H54 (cell line): ENCODE measurements at regions not wholly inside any gene's neighbourhood (a gene's known extent, or its start where the extent isn't known, plus 50 kb on each side); places are given as distances from the start of the nearest gene placed in this dataset.

ENCODE experiments used
- DNase-seq: peaks from one replicate; pipeline ENCODE4 v3.0.0; 2011; ENCODE audit warnings: low spot score, mixed read lengths; ENCODE audit not compliant: insufficient read length
- FAIRE-seq: peaks from 3 replicates; lab custom pipeline; 2011; peaks lifted over from hg19 to GRCh38; lab: Jason Lieb, UNC
- POLR2A ChIP-seq: IDR thresholded peaks from 2 replicates; pipeline ENCODE4 v1.6.1; 2011; ENCODE audit warnings: low read depth, mild to moderate bottlenecking, low read length

GRCh38 chr3:59135096-59135495, 85.3 kb upstream of the CFAP20DC start:
- DNase-seq, result no peak
- no peak for TF ChIP-seq POLR2A
- FAIRE-seq, result no peak

DNA sequence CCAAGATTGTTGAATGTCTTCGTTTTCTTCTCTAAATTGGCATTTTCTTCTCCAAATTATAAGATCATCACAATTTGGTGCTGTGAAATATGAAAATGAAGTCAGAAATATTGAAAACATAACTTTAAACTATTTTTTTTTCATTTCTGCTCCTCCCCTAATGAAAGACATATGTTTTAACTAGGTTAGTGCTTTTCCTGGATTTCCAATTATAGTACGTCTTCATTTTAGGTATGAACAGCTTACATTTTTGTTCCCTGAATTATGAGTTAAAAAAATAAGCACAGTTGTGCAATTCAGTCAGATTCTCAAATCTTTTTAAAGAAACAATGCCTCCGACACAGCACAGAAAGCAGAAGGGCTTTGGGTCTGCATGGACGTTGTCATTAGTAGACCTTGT, 83.5 kb upstream of the CFAP20DC start:
- no peak for DNase-seq
- TF ChIP-seq POLR2A, result no peak
- no peak for FAIRE-seq

GRCh38 chr3:59131016-59131766, 81.4 kb upstream of the CFAP20DC start:
- DNase-seq, result no peak
- TF ChIP-seq POLR2A, result no peak
- FAIRE-seq, result no peak

DNA sequence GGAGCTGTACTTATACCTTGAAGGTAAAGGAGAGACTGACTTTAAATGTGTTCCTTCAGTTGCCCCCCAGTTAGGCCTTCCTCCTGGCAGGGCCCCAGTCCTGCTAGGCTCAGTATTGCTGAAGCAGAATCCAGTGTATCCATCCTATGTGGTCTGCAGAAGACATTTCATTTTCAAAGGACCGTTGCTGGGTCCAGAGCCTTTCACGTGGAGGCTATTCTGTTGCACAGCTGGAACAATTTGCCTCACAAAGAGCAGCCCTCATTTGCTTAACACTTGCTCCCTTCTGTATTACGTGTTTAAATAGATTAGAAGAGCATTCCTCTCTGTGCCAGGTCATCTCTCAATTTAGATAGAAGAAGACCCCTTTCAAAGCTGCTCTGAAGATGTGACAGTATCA, 78.9 kb upstream of the CFAP20DC start:
- TF ChIP-seq POLR2A, result no peak
- FAIRE-seq, result no peak
- DNase-seq, result no peak

- peak; percentile 44 for DNase-seq
- peak; percentile 96 for FAIRE-seq
- TF ChIP-seq POLR2A, result no peak
Observed at GRCh38 chr3:59127071-59127470, 77.2 kb upstream of the CFAP20DC start.

DNA sequence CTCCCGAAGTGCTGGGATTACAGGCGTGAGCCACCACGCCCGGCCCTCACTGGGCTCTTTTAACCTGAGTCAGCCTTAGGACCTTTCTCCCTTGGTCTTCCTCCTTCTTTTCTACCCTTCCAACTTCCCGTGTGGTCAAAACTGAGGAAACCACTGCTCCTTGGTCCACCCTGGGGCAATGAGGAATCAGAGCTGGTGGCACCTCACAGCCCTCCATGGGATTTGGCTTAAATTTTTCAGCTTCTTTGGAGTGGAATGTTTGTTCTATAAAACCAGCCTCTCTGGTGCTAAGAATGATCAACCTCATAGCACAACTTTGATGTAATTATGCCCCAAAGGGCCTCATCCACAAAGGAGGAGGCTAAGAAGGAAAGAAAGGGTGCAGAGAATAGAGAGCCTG, 76.6 kb upstream of the CFAP20DC start:
- FAIRE-seq (no peak), DNase-seq (no peak)
- no peak for TF ChIP-seq POLR2A

DNA sequence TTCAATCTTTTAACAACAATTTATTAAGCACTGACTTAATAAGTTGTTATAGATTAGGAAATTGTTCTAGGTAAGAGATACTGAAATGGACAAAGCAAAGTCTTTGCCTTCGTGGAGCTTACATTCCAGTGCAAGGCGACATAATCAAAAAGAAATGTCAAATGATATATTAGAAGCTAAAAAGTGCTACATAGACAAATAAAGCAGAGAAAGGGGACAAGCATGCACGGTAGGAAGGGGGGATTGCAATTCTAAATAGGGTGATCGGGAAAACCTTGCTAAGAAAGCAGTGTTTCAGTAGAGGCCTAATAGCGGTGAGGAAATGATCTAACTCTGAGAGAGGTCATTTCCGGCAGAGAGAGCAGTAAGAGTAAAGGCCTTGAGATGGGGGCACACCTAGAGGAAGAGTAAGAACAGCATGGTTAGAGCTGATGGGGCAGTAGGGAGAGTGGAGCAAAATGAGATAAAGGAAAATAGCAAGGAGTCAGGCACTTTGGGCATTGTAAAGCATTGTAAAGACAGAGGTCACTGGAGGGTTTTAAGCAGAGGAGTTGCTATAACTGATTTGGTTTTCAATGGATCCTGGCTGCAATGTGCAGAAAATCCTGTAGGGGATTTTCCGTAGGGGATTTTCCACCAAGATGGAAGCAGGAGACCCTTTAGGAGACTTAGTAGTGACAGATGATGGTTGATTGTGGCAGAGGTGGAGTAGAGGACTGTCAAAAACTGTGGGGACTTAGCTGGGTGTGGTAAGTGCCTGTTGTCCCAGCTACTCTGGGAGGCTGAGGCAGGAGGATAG, 71.7 kb upstream of the CFAP20DC start:
- FAIRE-seq (no peak), DNase-seq (no peak)
- no peak for TF ChIP-seq POLR2A

DNA sequence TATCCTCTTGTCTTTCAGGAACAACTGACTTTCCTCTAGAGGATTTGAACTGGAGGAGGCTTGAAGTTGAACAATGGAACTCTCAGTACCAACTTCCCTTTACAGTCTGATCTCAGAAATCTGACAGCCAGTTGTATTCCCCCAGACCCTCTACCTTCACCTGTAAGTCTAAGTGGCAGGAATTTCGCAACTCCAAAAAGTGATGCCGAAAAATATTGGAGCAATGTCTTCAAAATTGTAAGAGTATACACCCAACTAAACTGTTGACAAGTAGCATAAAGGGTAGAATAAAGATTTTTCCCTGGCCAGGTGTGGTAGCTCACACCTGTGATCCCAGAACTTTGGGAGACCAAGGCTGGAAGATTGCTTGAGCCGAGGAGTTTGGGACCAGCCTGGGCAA, 69.1 kb upstream of the CFAP20DC start:
- no peak for TF ChIP-seq POLR2A
- no peak for DNase-seq
- FAIRE-seq, result no peak

DNA sequence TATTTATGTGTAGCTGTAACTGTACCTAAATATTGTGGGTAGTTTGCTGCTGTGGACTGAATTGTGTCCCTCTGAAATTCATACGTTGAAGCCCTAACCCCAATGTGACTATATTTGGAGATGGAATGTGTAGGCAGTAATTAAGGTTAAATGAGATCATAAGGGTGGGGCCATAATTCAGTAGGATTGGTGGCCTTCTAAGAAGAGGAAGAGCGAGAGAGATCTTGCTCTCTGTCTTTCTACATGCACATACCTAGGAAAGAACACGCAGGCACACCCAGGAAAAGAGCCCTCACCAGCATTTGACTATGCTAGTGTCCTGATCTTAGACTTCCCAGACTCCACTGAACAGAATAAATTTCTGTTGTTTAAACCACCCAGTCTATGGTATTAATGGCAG, 67.6 kb upstream of the CFAP20DC start:
- no peak for FAIRE-seq
- DNase-seq, result no peak
- no peak for TF ChIP-seq POLR2A

- TF ChIP-seq POLR2A, result no peak
- no peak for FAIRE-seq
- no peak for DNase-seq
Observed at GRCh38 chr3:59116233-59116537, 66.4 kb upstream of the CFAP20DC start.

- DNase-seq (no peak), FAIRE-seq (no peak)
- TF ChIP-seq POLR2A, result no peak
Observed at GRCh38 chr3:59115364-59116232, 65.8 kb upstream of the CFAP20DC start.

- DNase-seq, result no peak
- FAIRE-seq, result peak; percentile 92
- no peak for TF ChIP-seq POLR2A
Observed at GRCh38 chr3:59107856-59108815, 58.3 kb upstream of the CFAP20DC start.

- DNase-seq, result no peak
- TF ChIP-seq POLR2A, result no peak
- FAIRE-seq, result no peak
Observed at GRCh38 chr3:59106085-59106648, 56.3 kb upstream of the CFAP20DC start.

DNA sequence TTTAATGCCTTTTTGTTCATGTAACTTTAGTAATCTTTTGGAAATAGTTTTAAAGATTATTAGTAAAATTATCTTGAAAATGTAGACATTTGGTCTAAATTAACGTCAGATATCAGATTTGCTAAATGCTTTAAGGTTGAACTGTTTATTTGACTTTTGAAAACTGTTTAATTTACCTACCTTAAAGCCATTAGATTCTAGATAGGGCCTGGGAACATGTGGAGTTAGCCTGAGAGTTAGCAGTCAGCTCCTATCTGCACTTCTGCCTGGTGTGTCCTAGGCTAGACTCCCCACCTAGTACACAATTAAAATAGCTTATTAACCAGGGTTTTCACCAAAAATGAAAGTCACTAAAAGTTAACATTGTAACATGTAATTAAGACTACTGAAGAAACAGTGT, 53.7 kb upstream of the CFAP20DC start:
- DNase-seq (no peak), FAIRE-seq (no peak)
- no peak for TF ChIP-seq POLR2A
